Stimulated activated effector memory CD8-positive, alpha-beta T cell treated with anti-CD3 and anti-CD28 coated beads, Interleukin-12 subunit alpha, Interleukin-12 subunit beta, amount 100 ng/mL, for 72 hours (primary cell): ENCODE measurements at regions not wholly inside any gene's neighbourhood (a gene's known extent, or its start where the extent isn't known, plus 50 kb on each side); places are given as distances from the start of the nearest gene placed in this dataset.
A peak's percentile ranks its signal among the peaks of the same experiment; 100 is the strongest.
"Not testable (repeated sequence)": the region's sequence is repeated elsewhere in the genome, so short reads cannot be mapped to it uniquely, and the experiment has no call there.

Source experiments
- ATAC-seq: fragments of 150-1000 bp; cut with Tn5 transposase; 2 replicates; pipeline ENCODE4 v1.10.0; 2021
- DNase-seq, 2 donors: peaks; one replicate each; pipeline ENCODE4 v3.0.0; 2021 to 2022; ENCODE audit warnings: low spot score in 2 of 2
- H3K27ac Mint-ChIP-seq: one replicate; pipeline ENCODE4 v1.8.0; 2022; ENCODE audit warnings: mild to moderate bottlenecking, mixed read lengths
- H3K36me3 Mint-ChIP-seq: one replicate; pipeline ENCODE4 v1.8.0; 2022; ENCODE audit warnings: mild to moderate bottlenecking, mixed read lengths
- H3K4me1 Mint-ChIP-seq: one replicate; pipeline ENCODE4 v1.8.0; 2022; ENCODE audit warnings: mixed read lengths
- H3K4me3 Mint-ChIP-seq: one replicate; pipeline ENCODE4 v1.8.0; 2022; ENCODE audit warnings: mild to moderate bottlenecking, mixed read lengths
- H3K9me3 Mint-ChIP-seq: one replicate; pipeline ENCODE4 v1.8.0; 2022; ENCODE audit warnings: mixed read lengths

DNA sequence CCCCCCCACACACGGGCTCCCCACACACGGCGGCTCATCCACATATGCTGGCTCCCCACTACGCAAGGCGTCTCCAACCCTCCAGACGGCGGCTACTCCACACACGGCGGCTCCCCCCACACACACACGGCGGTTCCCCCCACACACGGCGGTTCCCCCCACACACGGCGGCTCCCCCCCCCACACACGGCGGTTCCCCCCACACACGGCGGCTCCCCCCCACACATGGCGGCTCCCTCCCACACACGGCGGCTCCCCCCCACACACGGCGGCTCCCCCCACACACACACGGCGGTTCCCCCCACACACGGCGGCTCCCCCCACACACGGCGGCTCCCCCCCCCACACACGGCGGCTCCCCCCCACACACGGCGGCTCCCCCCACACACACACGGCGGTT is 97.1 kb downstream of the TTLL2 start:
- not testable (repeated sequence) for H3K4me3 Mint-ChIP-seq, DNase-seq, H3K9me3 Mint-ChIP-seq, H3K27ac Mint-ChIP-seq, H3K4me1 Mint-ChIP-seq, ATAC-seq, H3K36me3 Mint-ChIP-seq

DNA sequence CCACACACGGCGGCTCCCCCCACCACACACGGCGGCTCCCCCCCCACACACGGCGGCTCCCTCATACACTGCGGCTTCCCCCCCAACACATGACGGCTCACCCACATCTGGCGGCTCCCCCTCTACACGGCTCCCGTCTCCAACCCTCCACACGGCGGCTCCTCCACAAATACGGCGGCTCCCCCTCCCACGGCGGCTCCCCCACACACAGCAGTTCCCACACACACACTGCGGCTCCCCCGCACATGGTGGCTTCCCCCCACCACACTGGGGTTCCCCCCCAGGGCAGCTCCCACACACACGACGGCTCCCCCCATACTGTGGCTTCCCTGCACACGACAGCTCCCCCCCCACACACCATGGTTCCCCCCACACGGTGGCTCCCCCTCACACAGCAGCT is 98.0 kb downstream of the TTLL2 start:
- ATAC-seq: no peak
- H3K9me3 Mint-ChIP-seq: no peaks in the 10 kb centered on the region
- H3K36me3 Mint-ChIP-seq: no peaks in the 10 kb centered on the region
- H3K27ac Mint-ChIP-seq: no peak overlapping the region
- no peak for DNase-seq
- H3K4me3 Mint-ChIP-seq: no peak overlapping the region
- no peaks in the 10 kb centered on the region for H3K4me1 Mint-ChIP-seq

DNA sequence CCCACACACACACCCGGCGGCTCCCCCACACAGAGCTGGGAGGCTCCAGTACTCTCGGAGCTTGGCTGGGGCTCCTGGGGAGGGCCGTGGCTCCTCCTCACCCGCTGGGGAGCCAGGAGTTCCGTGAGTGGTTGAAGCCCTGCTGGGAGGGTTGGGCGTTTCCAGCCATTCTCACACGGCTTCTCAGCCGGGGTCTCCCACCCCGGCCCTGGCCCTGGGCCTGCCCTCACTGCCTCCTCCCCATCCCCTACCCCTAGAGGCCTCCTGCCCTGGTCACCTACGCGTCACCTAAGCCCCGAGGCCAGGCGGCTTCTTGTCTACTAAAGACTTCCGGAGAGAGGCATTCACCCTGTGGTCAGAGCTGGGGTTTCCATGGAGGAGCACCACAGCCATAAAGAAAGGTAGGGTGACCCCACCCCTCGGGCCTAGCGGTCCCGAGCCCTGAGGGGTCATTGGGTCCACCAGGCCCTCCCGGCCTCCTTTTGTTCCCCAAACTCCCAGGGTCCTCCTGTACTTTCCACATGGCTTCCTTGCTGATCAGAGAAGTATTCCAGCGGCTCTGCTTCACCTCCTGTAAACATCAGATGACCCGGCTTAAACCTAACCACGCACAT is 99.3 kb downstream of the TTLL2 start:
- DNase-seq (no peak), ATAC-seq (no peak)
- H3K27ac Mint-ChIP-seq: no peak overlapping the region
- no peak overlapping the region for H3K4me3 Mint-ChIP-seq
- H3K9me3 Mint-ChIP-seq: no peaks in the 10 kb centered on the region
- H3K4me1 Mint-ChIP-seq: no peaks in the 10 kb centered on the region
- H3K36me3 Mint-ChIP-seq: no peaks in the 10 kb centered on the region

DNA sequence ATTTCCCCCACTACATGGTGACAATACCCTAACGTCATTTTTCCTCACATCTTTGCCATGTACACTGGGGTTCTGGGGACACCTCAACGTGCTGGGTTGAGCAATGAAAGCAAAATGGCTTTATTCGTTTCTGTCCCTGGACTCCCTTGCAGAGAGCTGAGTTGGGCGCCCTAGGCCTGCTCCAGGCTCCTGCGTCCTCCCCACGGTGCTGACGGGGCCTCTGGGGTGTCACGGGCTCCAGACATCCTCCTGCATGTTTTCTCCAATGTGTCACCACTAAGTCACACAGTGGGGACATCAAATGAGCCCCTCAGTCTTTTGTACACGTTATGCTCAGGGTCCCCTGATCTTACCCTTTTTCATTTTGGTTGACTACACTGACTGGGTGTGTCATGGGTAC is 99.8 kb downstream of the TTLL2 start:
- no peak for DNase-seq
- Mint-ChIP-seq H3K9me3 (no peaks in the 10 kb centered on the region), H3K36me3 (no peaks in the 10 kb centered on the region), H3K27ac (no peak overlapping the region), H3K4me3 (no peak overlapping the region), H3K4me1 (no peaks in the 10 kb centered on the region)
- ATAC-seq: no peak

DNA sequence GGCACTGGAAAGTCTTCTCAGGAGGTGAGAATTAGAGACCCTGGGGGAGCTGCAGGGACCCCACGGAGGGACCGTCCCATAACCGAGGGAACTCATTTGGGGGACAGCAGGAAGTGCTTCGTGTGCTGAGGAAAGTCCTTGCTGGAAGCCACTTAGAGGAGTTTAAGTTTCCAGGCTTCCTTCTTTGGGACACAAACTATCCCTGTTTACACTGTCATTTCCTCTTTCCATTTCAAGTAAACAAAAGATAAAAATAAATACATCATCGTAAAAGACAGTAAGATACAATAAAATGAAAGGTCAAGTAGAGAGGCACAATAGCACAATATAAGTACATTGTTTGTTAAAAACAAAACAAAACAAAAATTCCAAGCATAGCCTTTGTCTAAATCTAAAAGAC is 101.2 kb downstream of the TTLL2 start:
- DNase-seq: no peak
- Mint-ChIP-seq H3K4me1 (no peaks in the 10 kb centered on the region), H3K9me3 (no peaks in the 10 kb centered on the region), H3K4me3 (no peak overlapping the region), H3K27ac (no peak overlapping the region), H3K36me3 (no peaks in the 10 kb centered on the region)
- no peak for ATAC-seq

DNA sequence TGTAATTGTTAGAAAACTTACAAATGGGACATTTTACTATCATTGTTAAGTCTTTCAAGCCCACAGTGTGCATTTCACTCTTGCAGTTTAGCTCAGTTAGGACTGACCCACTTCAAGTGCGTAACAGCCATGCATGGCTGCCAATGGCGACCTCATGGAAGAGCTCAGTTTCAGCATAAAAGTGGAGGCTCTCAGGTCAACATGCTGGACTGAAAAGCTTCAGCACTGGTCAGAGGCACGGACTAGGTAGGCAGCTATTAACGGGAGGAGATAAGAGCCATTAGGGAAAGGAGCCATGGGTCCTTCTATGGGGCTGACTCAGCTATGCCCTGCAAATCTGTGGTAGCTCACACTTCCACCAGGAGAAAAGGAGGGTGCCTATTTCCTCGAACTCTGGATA is 101.8 kb downstream of the TTLL2 start:
- H3K36me3 Mint-ChIP-seq: no peaks in the 10 kb centered on the region
- no peak for DNase-seq
- H3K4me1 Mint-ChIP-seq: no peaks in the 10 kb centered on the region
- no peak for ATAC-seq
- no peak overlapping the region for H3K27ac Mint-ChIP-seq
- no peak overlapping the region for H3K4me3 Mint-ChIP-seq
- no peaks in the 10 kb centered on the region for H3K9me3 Mint-ChIP-seq

DNA sequence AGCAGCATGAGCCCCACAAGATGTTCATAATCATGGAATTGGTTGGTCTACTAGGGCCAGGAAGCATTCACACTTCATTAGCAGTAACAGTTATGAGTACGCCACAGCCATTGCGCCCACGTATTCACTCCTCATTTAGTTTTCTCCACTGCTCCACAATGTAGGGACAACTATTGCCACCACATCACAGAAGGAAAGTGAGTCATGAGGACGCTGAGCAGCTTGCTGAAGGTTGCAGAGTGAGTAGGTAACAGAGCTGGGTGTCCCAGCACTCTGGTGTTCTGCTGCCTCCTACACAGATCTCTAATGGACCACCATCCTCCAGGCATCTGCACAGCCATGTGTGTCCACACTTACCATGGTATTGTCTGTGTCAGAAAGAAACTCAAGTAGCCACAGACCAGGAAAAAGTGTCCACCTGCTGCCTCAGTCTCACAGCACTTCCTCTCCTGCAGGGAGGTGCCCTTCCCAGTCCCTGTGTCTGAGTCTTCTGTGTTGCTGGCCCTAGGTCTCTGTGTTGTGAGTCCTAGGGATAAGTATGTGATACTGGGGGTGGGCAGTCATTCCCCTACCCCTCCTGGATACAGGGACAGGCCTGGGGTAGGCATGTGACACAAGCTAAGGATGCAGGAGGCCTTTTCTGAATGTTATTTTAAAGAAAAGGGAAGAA is 103.9 kb downstream of the TTLL2 start:
- DNase-seq: no peak
- no peak overlapping the region for H3K4me3 Mint-ChIP-seq
- H3K9me3 Mint-ChIP-seq: no peaks in the 10 kb centered on the region
- H3K4me1 Mint-ChIP-seq: no peaks in the 10 kb centered on the region
- H3K36me3 Mint-ChIP-seq: no peaks in the 10 kb centered on the region
- ATAC-seq: no peak
- H3K27ac Mint-ChIP-seq: no peak overlapping the region

DNA sequence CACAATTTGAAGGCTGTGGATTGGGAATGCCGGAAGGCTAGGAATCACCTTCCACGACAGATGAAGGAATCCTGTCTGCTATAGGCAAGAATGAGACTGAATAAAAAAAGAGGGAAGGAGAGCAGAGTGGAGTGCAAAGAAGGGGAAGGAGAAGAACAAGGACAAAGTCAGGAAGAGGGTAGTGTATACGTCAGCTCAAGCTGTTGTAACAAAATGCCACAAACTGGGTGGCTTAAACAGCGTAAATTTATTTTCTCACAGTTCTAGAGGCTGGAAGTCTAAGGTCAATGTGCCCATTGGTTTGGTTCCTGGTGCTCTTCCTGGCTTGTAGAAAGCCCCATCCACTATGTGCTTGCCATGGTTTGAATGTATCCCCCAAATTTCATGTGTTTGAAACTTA is 104.5 kb downstream of the TTLL2 start:
- no peak for DNase-seq
- no peak for ATAC-seq
- no peaks in the 10 kb centered on the region for H3K4me1 Mint-ChIP-seq
- H3K4me3 Mint-ChIP-seq: no peak overlapping the region
- no peaks in the 10 kb centered on the region for H3K36me3 Mint-ChIP-seq
- no peaks in the 10 kb centered on the region for H3K9me3 Mint-ChIP-seq
- H3K27ac Mint-ChIP-seq: no peak overlapping the region

DNA sequence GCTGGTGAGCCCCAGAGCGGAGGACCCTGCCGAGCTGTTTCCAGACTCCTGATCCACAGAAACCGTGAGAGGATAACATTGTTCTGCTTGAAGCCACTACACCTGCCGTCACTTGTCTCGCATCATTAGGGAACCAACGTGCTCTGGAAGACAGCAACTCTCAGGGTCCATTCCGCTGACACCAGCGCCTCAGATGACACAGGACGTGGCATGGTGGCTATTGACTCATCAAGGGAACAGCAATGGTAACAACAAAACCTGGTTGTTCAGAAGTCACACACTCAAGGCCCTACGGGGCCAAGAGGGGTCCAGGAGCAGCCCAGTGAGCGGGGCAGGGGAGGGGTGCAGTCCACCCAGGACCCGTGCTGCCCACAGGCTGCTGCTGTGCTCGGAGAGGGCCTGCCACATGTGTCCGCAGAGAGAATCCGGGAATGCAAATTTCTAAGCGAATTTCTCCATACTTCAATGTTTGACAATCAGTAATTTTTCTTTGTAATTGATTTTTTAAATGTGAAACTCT is 110.4 kb downstream of the TTLL2 start:
- ATAC-seq: no peak
- no peak for DNase-seq
- H3K4me3 Mint-ChIP-seq: no peak overlapping the region
- H3K9me3 Mint-ChIP-seq: no peaks in the 10 kb centered on the region
- no peaks in the 10 kb centered on the region for H3K4me1 Mint-ChIP-seq
- H3K36me3 Mint-ChIP-seq: no peaks in the 10 kb centered on the region
- no peak overlapping the region for H3K27ac Mint-ChIP-seq

DNA sequence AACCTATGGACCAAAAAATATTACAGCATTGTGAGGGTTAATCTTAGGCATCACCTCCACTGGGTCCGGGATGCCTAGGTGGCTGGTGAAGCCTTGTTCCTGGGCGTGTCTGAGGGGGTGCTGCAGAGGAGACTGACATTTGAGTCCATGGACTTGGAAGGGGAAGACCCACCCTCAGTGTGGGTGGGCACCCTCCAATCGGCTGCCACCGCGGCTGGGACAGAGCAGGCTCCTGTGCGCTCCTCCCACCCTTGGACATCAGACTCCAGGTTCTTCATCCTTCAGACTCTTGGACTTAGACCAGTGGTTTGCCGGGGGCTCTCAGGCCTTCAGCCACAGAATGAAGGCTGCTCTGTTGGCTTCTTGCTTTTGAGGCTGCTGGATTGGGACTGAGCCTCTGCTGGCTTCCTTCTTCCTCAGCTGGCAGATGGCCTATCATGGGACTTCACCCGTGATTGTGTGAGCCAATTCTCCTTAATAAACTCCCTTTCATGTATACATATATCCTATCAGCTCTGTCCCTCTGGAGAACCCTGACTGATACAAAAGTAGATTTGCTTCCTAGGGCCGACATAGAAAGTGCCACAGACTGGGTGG is 113.1 kb downstream of the TTLL2 start:
- no peak overlapping the region for H3K4me3 Mint-ChIP-seq
- H3K27ac Mint-ChIP-seq: no peak overlapping the region
- DNase-seq (no peak), ATAC-seq (no peak)
- H3K36me3 Mint-ChIP-seq: no peaks in the 10 kb centered on the region
- H3K4me1 Mint-ChIP-seq: no peaks in the 10 kb centered on the region
- H3K9me3 Mint-ChIP-seq: no peaks in the 10 kb centered on the region

DNA sequence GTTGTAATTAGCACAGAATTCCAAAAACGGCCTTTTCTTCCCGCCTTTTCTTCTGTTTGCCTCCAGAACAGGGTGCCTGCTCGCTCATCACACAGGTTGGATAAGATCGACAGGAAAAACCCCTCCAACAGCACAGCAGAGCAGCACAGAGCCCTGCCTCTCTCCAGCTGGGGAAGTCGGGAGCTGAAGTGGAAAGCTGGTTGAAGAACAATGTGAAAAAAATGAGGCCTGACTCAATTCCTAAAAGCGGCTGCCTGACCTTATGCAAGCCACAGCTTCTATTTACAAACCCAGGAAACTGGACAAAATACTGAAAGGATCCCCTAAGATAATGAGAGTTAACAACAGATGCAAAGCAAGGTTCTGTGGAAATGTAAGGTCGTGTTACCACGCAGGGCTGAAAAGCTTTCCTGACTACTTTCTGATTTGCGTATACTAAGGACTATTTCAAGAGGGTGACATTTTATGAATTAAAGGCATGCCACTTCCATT is 116.9 kb downstream of the TTLL2 start:
- H3K4me3 Mint-ChIP-seq: no peak overlapping the region
- DNase-seq: no peak

DNA sequence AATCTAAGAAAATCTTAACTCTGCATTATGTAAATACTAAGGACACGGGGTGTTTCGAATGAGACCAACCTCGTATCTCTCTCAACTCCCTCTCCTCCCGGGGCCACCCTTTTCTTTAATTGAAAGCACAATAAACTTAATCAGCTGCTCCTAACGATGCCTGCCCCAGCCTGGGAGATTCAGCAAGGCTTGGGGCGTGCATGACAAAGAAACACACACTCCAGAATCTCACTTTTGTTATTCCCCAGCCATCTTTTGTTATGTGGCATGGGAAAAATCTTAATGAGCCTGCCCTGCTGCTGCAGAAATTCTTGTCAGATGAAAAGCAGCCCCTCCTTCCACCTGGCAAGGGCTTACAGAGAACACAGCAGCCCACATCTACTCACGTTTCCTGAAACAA is 117.4 kb downstream of the TTLL2 start:
- Mint-ChIP-seq H3K36me3 (no peaks in the 10 kb centered on the region), H3K27ac (no peak overlapping the region), H3K4me3 (no peak overlapping the region), H3K4me1 (no peaks in the 10 kb centered on the region), H3K9me3 (no peaks in the 10 kb centered on the region)
- ATAC-seq (no peak), DNase-seq (no peak)

More for the DNA sequence above, 116.9 kb downstream of the TTLL2 start:
- no peaks in the 10 kb centered on the region for H3K9me3 Mint-ChIP-seq
- no peak overlapping the region for H3K27ac Mint-ChIP-seq
- ATAC-seq: no peak
- no peaks in the 10 kb centered on the region for H3K4me1 Mint-ChIP-seq
- no peaks in the 10 kb centered on the region for H3K36me3 Mint-ChIP-seq

DNA sequence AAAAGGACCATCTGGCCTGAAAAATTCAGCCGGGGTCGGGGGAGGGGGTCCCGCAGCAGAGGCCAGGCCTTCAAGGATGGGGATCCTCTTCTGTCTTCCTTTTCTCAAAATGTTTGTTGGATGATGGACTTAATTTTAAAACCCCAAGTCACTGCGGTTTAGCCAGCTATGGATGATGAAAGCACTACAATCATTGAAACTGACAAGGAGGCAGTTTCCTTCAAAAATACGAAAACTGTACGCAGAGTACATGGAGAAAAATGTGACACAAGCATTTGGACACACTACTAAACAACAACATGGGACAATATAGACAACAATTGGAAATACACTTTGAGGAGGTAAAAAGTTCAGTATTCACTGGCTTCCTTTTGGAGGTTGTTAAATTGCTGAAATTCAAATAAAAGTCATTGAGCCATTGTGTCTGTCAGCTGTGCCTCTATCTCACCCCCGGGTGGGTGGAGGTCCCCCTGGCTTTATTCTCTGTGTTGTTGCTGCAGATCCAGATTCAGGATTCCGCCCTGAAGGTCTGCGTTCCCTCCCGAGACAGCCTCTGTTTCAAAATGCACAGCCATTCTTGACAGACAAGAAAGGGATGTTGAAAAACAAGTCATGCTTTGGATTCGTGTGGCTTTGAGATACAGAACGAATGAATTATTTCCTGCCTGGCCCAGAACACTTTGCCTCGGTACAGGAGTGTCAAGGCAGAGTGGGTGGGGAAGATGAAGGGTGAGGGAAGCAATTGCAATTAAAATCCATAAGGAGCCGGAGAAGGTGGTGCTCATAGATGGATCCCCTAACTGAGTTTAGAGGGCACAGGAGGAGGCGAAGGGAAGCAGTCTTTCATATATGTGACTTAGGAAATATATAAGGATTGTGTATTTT is 118.2 kb downstream of the TTLL2 start:
- Mint-ChIP-seq H3K9me3 (no peaks in the 10 kb centered on the region), H3K36me3 (no peaks in the 10 kb centered on the region), H3K4me3 (no peak overlapping the region), H3K27ac (no peak overlapping the region), H3K4me1 (no peaks in the 10 kb centered on the region)
- no peak for DNase-seq
- ATAC-seq: no peak

DNA sequence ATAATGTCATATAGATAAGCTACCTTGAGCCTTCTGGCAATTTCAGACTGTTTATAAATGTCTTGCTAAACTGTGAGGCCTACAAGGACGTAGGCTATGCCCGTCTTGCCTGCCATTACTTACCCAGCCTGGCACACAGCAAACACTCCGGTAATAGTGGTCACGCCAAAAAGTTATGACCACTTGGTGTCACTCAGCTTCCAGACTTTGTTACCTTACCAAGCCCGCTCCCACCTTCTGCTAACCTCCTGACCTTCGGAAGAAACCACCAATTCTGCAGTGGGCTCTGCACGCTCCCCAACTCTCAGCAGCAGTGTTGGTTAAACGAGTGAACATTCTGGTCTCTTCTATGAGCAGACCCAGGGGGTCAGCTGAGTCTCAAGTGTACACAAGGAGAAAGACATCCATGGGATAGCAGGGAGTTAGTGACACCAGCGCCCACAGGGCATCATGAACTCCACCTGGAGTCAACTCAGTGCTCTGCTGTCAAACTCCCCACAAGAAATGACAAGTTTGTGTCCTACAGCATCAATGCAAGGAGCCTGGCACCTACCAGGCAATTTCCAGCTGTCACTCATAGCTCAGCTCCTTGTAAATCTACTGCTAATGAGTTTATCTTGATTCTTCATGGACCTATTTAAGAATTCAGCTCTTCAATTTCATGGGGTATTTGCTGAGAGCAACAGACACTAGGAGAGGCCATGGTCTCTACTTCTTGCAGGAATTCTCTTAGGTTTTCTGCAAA is 119.9 kb downstream of the TTLL2 start:
- peak; percentile 31 for ATAC-seq
- Mint-ChIP-seq H3K9me3 (no peaks in the 10 kb centered on the region), H3K4me3 (no peak overlapping the region), H3K27ac (no peak overlapping the region), H3K4me1 (no peaks in the 10 kb centered on the region), H3K36me3 (no peaks in the 10 kb centered on the region)
- DNase-seq: no peak

DNA sequence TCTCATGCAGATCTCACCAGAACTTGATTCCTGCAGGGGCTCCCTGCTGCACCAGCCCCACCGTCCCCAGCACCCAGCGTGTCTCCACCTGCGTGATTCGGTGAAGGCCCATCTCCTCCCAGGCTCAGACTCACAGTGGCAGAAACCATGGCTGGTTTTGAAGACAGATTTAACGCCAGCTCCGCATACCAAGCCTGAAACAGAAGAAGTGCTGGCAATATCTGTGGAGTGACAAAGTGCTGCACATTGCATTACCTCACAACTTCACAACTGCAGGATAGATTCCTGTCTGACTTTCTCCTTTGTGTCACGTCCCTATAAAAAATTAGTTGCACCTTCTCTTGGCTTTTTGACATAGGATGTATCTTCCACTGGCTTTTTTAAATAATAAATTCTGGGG is 120.7 kb downstream of the TTLL2 start:
- Mint-ChIP-seq H3K4me3 (no peak overlapping the region), H3K4me1 (no peaks in the 10 kb centered on the region), H3K36me3 (no peaks in the 10 kb centered on the region), H3K27ac (no peak overlapping the region), H3K9me3 (no peaks in the 10 kb centered on the region)
- DNase-seq (no peak), ATAC-seq (peak; percentile 6)
